Non-pigmented ciliary epithelial cell (primary cell): ENCODE measurements at regions not wholly inside any gene's neighbourhood (a gene's known extent, or its start where the extent isn't known, plus 50 kb on each side); places are given as distances from the start of the nearest gene placed in this dataset.

Experiments
- DNase-seq: peaks from one replicate; pipeline ENCODE4 v3.0.0-alpha.2; 2010; ENCODE audit warnings: low read depth

- no peak for DNase-seq
Observed at GRCh38 chr10:3016016-3016415, 51.3 kb upstream of the PFKP start.

GRCh38 chr10:3014968-3015367 is 52.4 kb upstream of the PFKP start:
- DNase-seq, result no peak

- no peak for DNase-seq
Observed at GRCh38 chr10:3012223-3012622, 55.1 kb upstream of the PFKP start.

GRCh38 chr10:3010816-3011460 is 56.4 kb upstream of the PFKP start:
- no peak for DNase-seq

- DNase-seq, result no peak
Observed at GRCh38 chr10:3010334-3010733, 57.0 kb upstream of the PFKP start.

GRCh38 chr10:3009341-3009740 is 58.0 kb upstream of the PFKP start:
- DNase-seq, result no peak

GRCh38 chr10:3008518-3009195 is 58.7 kb upstream of the PFKP start:
- DNase-seq, result no peak

- DNase-seq, result no peak
Observed at GRCh38 chr10:3006607-3007006, 60.7 kb upstream of the PFKP start.

- DNase-seq, result no peak
Observed at GRCh38 chr10:3006093-3006492, 61.3 kb upstream of the PFKP start.

- DNase-seq, result no peak
Observed at GRCh38 chr10:3002304-3002703, 65.0 kb upstream of the PFKP start.

- no peak for DNase-seq
Observed at GRCh38 chr10:3000048-3000447, 67.3 kb upstream of the PFKP start.

GRCh38 chr10:2994221-2994961 is 73.0 kb upstream of the PFKP start:
- no peak for DNase-seq

GRCh38 chr10:2993636-2994035 is 73.7 kb upstream of the PFKP start:
- DNase-seq, result no peak

GRCh38 chr10:2992401-2993198 is 74.7 kb upstream of the PFKP start:
- DNase-seq, result no peak

GRCh38 chr10:2990764-2991163 is 76.6 kb upstream of the PFKP start:
- DNase-seq, result no peak

- DNase-seq, result no peak
Observed at GRCh38 chr10:2989292-2989947, 77.9 kb upstream of the PFKP start.

- no peak for DNase-seq
Observed at GRCh38 chr10:2987185-2987768, 80.1 kb upstream of the PFKP start.

- no peak for DNase-seq
Observed at GRCh38 chr10:2986391-2986801, 81.0 kb upstream of the PFKP start.

- no peak for DNase-seq
Observed at GRCh38 chr10:2985729-2986232, 81.6 kb upstream of the PFKP start.

GRCh38 chr10:2984682-2985081 is 82.7 kb upstream of the PFKP start:
- DNase-seq, result no peak

GRCh38 chr10:2982146-2982545 is 85.2 kb upstream of the PFKP start:
- no peak for DNase-seq
